ENCODE measurements at regions not wholly inside any gene's neighbourhood (a gene's known extent, or its start where the extent isn't known, plus 50 kb on each side); places are given as distances from the start of the nearest gene placed in this dataset.

- Histone ChIP-seq H3K4me1 (ENCODE audit: control insufficient read depth, insufficient read depth, low read length, poor library complexity, severe bottlenecking) (no peaks in the 10 kb centered on the region), H3K27me3 (replicated peaks; ENCODE audit: control insufficient read depth, insufficient read depth, low read length, poor library complexity, severe bottlenecking) (peaks cover 12% of the 10 kb centered on the region), H3K36me3 (ENCODE audit: control insufficient read depth, insufficient read depth, low read length) (no peaks in the 10 kb centered on the region), H3K27ac (ENCODE audit: insufficient read depth, low read length, poor library complexity, severe bottlenecking) (no peak overlapping the region), H3K4me3 (ENCODE audit: insufficient read depth, low read depth, low read length, poor library complexity, severe bottlenecking) (no peak overlapping the region), H3K9me3 (ENCODE audit: control insufficient read depth, low read length) (no peaks in the 10 kb centered on the region)
- peak in 1 of 3 donors; percentile 28 for DNase-seq
Observed at GRCh38 chr21:43275421-43276211, 106.8 kb downstream of the CRYAA start.

GRCh38 chr21:43274946-43275310 is 106.1 kb downstream of the CRYAA start:
- DNase-seq, result no peak
- H3K27ac ChIP-seq (ENCODE audit: insufficient read depth, low read length, poor library complexity, severe bottlenecking), result no peak overlapping the region
- H3K4me1 ChIP-seq (ENCODE audit: control insufficient read depth, insufficient read depth, low read length, poor library complexity, severe bottlenecking), result no peaks in the 10 kb centered on the region
- no peaks in the 10 kb centered on the region for H3K36me3 ChIP-seq (ENCODE audit: control insufficient read depth, insufficient read depth, low read length)
- no peak overlapping the region for H3K4me3 ChIP-seq (ENCODE audit: insufficient read depth, low read depth, low read length, poor library complexity, severe bottlenecking)
- no peaks in the 10 kb centered on the region for H3K9me3 ChIP-seq (ENCODE audit: control insufficient read depth, low read length)
- peaks cover 12% of the 10 kb centered on the region for H3K27me3 ChIP-seq (replicated peaks; ENCODE audit: control insufficient read depth, insufficient read depth, low read length, poor library complexity, severe bottlenecking)

DNA sequence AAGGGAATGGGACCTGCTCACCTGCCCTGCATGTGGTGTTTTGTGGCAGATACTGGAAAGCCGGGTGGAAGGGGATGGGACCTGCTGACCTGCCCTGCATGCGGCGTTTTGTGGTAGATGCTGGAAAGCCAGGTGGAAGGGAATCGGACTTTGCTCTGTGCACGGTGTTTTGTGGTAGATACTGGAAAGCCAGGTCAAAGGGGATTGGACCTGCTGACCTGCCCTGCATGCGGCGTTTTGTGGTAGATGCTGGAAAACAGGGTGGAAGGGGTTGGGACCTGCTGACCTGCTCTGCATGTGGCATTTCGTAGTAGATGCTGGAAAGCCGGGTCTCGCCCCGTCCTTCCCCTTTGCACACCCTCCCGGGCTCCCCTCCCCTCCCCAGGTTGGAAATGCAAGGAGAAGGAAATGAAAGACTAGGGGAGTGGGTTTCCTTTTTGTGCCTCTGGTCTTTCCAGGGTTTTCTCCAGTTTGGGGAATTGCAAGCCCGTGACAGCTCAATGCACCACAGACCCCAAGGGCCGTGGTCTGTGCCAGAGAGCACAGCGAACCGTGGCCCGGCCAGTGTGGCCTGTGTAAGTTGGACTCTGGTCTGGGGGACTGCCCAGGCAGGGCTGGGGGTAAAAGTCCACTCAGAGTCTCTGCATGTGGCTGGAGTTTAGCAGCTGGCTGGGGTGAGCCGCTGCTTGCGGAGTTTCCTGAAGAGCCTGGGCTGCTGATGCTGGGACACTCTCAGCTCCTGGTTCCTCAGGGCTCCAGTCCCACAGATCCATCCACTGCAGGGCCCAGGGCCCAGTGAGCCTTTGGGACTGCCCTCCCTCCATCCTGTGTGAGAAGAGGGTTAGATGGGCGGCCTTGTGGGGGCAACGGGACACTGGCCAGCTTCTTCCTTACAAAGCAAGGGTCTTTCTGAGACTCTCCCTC is 105.5 kb downstream of the CRYAA start:
- no peaks in the 10 kb centered on the region for H3K9me3 ChIP-seq (ENCODE audit: control insufficient read depth, low read length)
- H3K4me1 ChIP-seq (ENCODE audit: control insufficient read depth, insufficient read depth, low read length, poor library complexity, severe bottlenecking), result no peaks in the 10 kb centered on the region
- DNase-seq, result no peak
- no peak overlapping the region for H3K4me3 ChIP-seq (ENCODE audit: insufficient read depth, low read depth, low read length, poor library complexity, severe bottlenecking)
- H3K27ac ChIP-seq (ENCODE audit: insufficient read depth, low read length, poor library complexity, severe bottlenecking), result no peak overlapping the region
- H3K27me3 ChIP-seq (replicated peaks; ENCODE audit: control insufficient read depth, insufficient read depth, low read length, poor library complexity, severe bottlenecking), result peaks cover 12% of the 10 kb centered on the region
- H3K36me3 ChIP-seq (ENCODE audit: control insufficient read depth, insufficient read depth, low read length), result no peaks in the 10 kb centered on the region

DNA sequence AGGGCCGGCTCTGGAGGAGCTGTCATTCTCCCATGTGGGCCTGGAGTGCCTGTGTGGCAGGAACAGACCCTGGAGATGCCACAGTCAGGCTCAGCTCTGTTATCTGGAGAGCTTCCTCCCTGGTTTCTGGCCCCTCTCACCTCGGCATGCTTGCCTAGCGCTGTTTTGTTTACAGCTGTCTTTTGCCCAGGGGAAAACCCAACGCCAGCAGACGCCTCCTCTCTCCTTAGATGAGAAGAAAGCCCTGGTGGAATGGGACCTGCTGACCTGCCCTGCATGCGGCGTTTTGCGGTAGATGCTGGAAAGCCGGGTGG is 104.9 kb downstream of the CRYAA start:
- H3K27ac ChIP-seq (ENCODE audit: insufficient read depth, low read length, poor library complexity, severe bottlenecking), result no peak overlapping the region
- H3K36me3 ChIP-seq (ENCODE audit: control insufficient read depth, insufficient read depth, low read length), result no peaks in the 10 kb centered on the region
- no peaks in the 10 kb centered on the region for H3K4me1 ChIP-seq (ENCODE audit: control insufficient read depth, insufficient read depth, low read length, poor library complexity, severe bottlenecking)
- H3K4me3 ChIP-seq (ENCODE audit: insufficient read depth, low read depth, low read length, poor library complexity, severe bottlenecking), result no peak overlapping the region
- peaks cover 12% of the 10 kb centered on the region for H3K27me3 ChIP-seq (replicated peaks; ENCODE audit: control insufficient read depth, insufficient read depth, low read length, poor library complexity, severe bottlenecking)
- no peaks in the 10 kb centered on the region for H3K9me3 ChIP-seq (ENCODE audit: control insufficient read depth, low read length)
- no peak for DNase-seq

DNA sequence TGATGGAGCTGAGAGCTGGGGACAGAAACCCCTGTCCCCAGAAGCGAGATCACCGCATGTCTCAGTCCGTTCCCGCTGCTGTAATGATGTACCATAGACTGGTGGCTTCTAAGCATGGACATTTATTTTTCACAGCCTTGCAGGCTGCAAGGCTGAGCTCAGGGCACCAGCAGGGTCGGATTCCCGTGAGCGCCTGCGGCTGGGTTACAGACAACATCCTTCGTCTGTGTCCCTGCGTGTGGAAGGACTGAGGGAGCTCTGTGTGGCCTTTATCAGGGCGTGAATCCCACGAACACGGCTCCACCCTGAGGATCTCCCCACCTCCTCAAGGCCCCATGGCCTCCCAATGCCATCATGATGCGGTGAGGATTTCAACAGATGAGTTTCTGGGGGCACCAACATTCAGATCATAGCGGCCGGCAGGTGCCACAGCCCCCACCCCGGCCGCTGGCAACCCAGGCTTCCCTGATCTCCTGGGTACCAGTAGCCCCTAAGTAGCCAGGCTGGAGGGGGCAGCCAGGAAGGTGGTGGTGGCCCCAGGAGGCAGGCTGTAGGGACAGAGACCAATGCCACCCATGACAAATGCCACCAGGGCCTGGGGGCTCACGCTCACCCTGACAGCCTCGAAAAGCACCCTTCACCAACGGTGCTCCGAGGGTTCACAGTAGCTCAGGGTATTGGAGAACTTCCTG is 104.4 kb downstream of the CRYAA start:
- peaks cover 12% of the 10 kb centered on the region for H3K27me3 ChIP-seq (replicated peaks; ENCODE audit: control insufficient read depth, insufficient read depth, low read length, poor library complexity, severe bottlenecking)
- H3K27ac ChIP-seq (ENCODE audit: insufficient read depth, low read length, poor library complexity, severe bottlenecking), result no peak overlapping the region
- no peak overlapping the region for H3K4me3 ChIP-seq (ENCODE audit: insufficient read depth, low read depth, low read length, poor library complexity, severe bottlenecking)
- no peaks in the 10 kb centered on the region for H3K9me3 ChIP-seq (ENCODE audit: control insufficient read depth, low read length)
- no peak for DNase-seq
- no peaks in the 10 kb centered on the region for H3K36me3 ChIP-seq (ENCODE audit: control insufficient read depth, insufficient read depth, low read length)
- H3K4me1 ChIP-seq (ENCODE audit: control insufficient read depth, insufficient read depth, low read length, poor library complexity, severe bottlenecking), result no peaks in the 10 kb centered on the region

- peaks cover 12% of the 10 kb centered on the region for H3K27me3 ChIP-seq (replicated peaks; ENCODE audit: control insufficient read depth, insufficient read depth, low read length, poor library complexity, severe bottlenecking)
- H3K4me3 ChIP-seq (ENCODE audit: insufficient read depth, low read depth, low read length, poor library complexity, severe bottlenecking), result no peak overlapping the region
- no peak overlapping the region for H3K27ac ChIP-seq (ENCODE audit: insufficient read depth, low read length, poor library complexity, severe bottlenecking)
- no peak for DNase-seq
- H3K36me3 ChIP-seq (ENCODE audit: control insufficient read depth, insufficient read depth, low read length), result no peaks in the 10 kb centered on the region
- no peaks in the 10 kb centered on the region for H3K9me3 ChIP-seq (ENCODE audit: control insufficient read depth, low read length)
- H3K4me1 ChIP-seq (ENCODE audit: control insufficient read depth, insufficient read depth, low read length, poor library complexity, severe bottlenecking), result no peaks in the 10 kb centered on the region
Observed at GRCh38 chr21:43272591-43272990, 103.8 kb downstream of the CRYAA start.

GRCh38 chr21:43271452-43272020 is 102.7 kb downstream of the CRYAA start:
- no peaks in the 10 kb centered on the region for H3K9me3 ChIP-seq (ENCODE audit: control insufficient read depth, low read length)
- H3K4me1 ChIP-seq (ENCODE audit: control insufficient read depth, insufficient read depth, low read length, poor library complexity, severe bottlenecking), result no peaks in the 10 kb centered on the region
- no peaks in the 10 kb centered on the region for H3K36me3 ChIP-seq (ENCODE audit: control insufficient read depth, insufficient read depth, low read length)
- H3K4me3 ChIP-seq (ENCODE audit: insufficient read depth, low read depth, low read length, poor library complexity, severe bottlenecking), result no peak overlapping the region
- H3K27ac ChIP-seq (ENCODE audit: insufficient read depth, low read length, poor library complexity, severe bottlenecking), result no peak overlapping the region
- H3K27me3 ChIP-seq (replicated peaks; ENCODE audit: control insufficient read depth, insufficient read depth, low read length, poor library complexity, severe bottlenecking), result peaks cover 12% of the 10 kb centered on the region
- no peak for DNase-seq

DNA sequence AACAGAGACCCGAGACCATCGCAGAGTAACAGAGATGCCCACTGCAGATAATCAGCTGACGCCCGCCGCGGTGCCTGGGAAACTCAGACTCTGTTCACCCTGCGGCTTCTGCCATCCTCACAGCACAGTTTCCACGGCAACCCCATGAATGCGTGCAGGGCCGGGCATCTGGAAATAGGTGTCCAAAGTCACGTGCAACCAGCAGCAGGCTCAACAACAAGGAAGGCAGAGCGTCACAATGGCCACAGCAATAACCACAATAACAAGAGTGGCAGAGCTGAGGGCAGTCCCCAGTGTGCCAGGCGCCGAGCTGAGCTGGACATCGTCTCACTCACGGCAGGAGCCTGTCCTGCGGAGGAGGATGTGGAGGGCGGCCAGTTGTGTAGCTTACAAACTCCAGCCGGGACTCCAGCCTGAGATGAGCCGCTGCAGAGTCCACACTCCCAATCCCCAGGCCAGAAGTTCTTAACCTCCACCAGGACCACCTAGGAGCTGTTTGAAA is 102.0 kb downstream of the CRYAA start:
- no peak overlapping the region for H3K27ac ChIP-seq (ENCODE audit: insufficient read depth, low read length, poor library complexity, severe bottlenecking)
- H3K36me3 ChIP-seq (ENCODE audit: control insufficient read depth, insufficient read depth, low read length), result no peaks in the 10 kb centered on the region
- no peak overlapping the region for H3K4me3 ChIP-seq (ENCODE audit: insufficient read depth, low read depth, low read length, poor library complexity, severe bottlenecking)
- peaks cover 12% of the 10 kb centered on the region for H3K27me3 ChIP-seq (replicated peaks; ENCODE audit: control insufficient read depth, insufficient read depth, low read length, poor library complexity, severe bottlenecking)
- DNase-seq, result no peak
- H3K4me1 ChIP-seq (ENCODE audit: control insufficient read depth, insufficient read depth, low read length, poor library complexity, severe bottlenecking), result no peaks in the 10 kb centered on the region
- H3K9me3 ChIP-seq (ENCODE audit: control insufficient read depth, low read length), result no peaks in the 10 kb centered on the region

GRCh38 chr21:43269957-43270705 is 101.3 kb downstream of the CRYAA start:
- peaks cover 11% of the 10 kb centered on the region for H3K27me3 ChIP-seq (replicated peaks; ENCODE audit: control insufficient read depth, insufficient read depth, low read length, poor library complexity, severe bottlenecking)

More at GRCh38 chr21:43269957-43270705, 101.3 kb downstream of the CRYAA start:
- Histone ChIP-seq H3K9me3 (ENCODE audit: control insufficient read depth, low read length) (no peaks in the 10 kb centered on the region), H3K4me1 (ENCODE audit: control insufficient read depth, insufficient read depth, low read length, poor library complexity, severe bottlenecking) (no peaks in the 10 kb centered on the region), H3K36me3 (ENCODE audit: control insufficient read depth, insufficient read depth, low read length) (no peaks in the 10 kb centered on the region), H3K4me3 (ENCODE audit: insufficient read depth, low read depth, low read length, poor library complexity, severe bottlenecking) (no peak overlapping the region), H3K27ac (ENCODE audit: insufficient read depth, low read length, poor library complexity, severe bottlenecking) (no peak overlapping the region)
- no peak for DNase-seq
